Heart left ventricle (tissue), 13 donors: ENCODE measurements at regions not wholly inside any gene's neighbourhood (a gene's known extent, or its start where the extent isn't known, plus 50 kb on each side); places are given as distances from the start of the nearest gene placed in this dataset.

Source experiments
- CTCF ChIP-seq, 12 donors: fragments of 200-600 bp; sonication (generic) in 4 of 12; IDR thresholded peaks; one replicate each; pipeline versions ENCODE4 v1.5.0 to v1.8.0; 2018 to 2022; ENCODE audit warnings: antibody characterized with exemption in 12 of 12, mild to moderate bottlenecking in 5 of 12
- POLR2A ChIP-seq, 2 donors: fragments of 450-650 bp; IDR thresholded peaks; one replicate each; pipeline ENCODE4 v1.6.1; 2017; ENCODE audit warnings: antibody characterized with exemption in 2 of 2, mild to moderate bottlenecking in 2 of 2, moderate library complexity in 2 of 2
- donor health status: ischemic (EF 13 %, LVEDD 7.1; RV severe dilation, severe dysfunction).
- donor health status: DM: no; HTN: yes; CAD: no.
- donor health status: DM: no; HTN: no; CAD: no.
- donor health status: ischemic (EF 25% LVEDD 6.9; RV normal size, moderate dysfunction).
- donor health status: ischemic (EF 25% LVEDD 5.7; RV mildly dilated, moderate dysfunction).
- donor health status: ischemic (EF 35%, LVEDD 5.7; RV mildly dilated, moderate dysfunction).
- donor health status: nonischemic (EF 11% LVEDD 7.7; RV severe dilation, severe dysfunction).
- donor health status: DM: yes; HTN: yes; CAD: no.
- donor health status: PGD.
- donor health status: ischemic (EF 29% LVEDD 5.4; RV normal size, mild dysfunction).
- donor health status: nonischemic (EF 23%, LVEDD 6.1; RV moderate dilation, normal function).

GRCh38 chr2:107685421-107685986, 141.2 kb upstream of the RGPD4 start:
- TF ChIP-seq CTCF (IDR thresholded peaks at IDR 0.05), result no peak
- no peak for TF ChIP-seq POLR2A (IDR thresholded peaks at IDR 0.05)
